SKM-1 (cell line): ENCODE measurements at regions not wholly inside any gene's neighbourhood (a gene's known extent, or its start where the extent isn't known, plus 50 kb on each side); places are given as distances from the start of the nearest gene placed in this dataset.

Experiments used
- DNase-seq: peaks from one replicate; lab custom pipeline; 2025; ENCODE audit not compliant: unreplicated experiment; lab: John Stamatoyannopoulos, UW

DNA sequence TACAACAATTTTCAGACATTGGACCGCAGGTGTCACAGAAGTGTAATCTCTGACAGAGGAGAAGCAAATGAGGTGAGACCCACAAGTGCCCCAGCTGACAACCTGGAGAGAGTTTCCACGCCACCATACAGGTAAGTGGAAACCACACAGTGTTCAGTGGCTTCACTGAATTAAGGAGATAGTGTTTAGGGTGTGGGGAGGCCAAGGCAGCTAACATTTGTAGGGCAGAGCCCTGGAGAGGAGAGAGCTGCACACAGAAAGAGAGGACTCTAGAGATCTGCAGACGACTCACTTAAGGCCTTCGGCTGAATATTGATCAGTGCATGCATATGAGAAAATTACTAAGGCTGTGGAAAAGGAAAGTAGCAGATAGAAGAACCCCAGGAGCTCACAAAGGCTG lies 228.9 kb upstream of the TNRC6C start:
- DNase-seq: no peak

DNA sequence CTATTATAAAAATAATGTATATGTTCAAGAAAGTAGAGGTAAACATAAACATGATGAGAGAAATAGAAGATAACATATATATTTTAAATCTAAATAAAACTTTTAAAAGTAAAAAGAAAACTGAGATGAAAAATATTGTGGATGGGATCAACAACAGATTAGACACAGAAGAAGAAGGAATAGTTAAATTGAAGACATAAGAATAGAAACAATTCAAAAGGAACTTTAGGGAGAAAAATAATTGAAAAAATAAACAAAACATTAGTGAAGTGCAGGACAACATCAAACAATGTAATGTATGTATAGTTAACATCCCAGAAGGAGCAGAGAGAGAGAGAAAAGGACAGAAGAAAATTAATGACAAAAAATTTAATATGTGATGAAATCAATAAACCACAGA lies 228.1 kb upstream of the TNRC6C start:
- DNase-seq: no peak

DNA sequence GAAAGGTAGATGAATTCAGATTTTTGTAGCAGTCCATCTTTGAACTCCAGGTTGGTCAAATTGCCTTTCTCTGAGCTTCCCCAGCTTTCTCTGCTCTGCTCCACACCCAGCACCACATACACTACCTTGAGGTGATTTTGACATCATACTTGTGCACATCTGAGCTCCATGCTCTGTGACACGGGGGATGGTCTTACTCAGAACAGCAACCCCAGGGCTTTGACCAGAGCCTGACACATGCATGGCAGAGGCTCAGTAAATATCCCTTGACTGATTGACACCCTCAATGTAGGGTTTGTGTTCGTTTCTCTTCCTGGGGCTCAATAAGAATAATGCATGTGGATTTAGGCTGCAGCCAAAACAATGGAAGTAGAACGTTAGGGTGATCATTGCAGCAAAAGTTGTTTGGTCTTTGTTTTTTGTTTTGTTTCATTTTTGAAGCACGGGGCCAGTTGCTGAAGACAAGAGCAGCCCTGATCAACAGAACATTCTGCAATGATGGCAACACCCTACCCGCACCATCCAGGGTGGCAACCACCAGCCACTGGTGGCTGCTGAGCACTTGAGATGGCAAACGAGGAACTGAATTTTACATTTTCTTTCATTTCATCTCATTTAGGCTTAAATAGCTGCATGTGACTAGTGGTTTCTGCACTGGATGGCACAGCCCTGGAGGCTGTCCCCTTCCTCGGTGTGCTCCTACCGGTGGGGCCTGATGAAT lies 224.8 kb upstream of the TNRC6C start:
- DNase-seq: no peak

DNA sequence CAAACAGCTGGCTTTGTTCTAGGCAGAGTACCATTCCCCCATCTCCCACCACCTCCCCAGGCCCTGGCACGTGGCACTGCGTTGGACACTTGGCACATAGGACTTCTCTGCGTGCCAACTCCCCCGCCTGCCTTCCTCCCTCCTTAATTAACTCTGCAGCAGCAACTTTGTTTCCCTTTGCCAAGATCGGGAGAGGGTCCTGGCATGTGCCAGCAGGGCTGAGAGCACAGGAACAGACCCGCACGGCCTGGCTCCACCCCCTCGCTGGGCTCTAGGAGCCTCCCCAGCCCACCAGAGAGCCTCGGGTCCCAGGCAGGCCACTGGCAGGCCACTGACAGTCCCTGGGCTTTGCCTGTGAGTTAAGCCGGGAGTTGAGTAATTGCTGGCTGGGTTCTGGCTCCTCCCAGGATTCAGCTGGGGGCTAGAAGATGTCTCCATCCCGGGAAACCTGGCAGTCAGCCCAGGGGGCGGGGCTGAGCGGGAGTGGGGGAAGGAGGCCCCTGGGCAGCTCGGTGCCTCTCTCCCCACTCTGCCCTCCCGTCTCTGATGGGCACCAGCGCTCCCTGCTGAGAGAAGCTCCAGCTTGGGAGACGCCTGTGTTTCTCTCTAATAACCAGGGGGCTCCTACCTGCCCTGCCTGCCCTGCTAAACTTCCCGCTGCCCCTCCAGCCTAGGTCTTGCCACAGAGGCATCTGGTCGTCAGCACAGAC lies 224.0 kb upstream of the TNRC6C start:
- no peak for DNase-seq

DNA sequence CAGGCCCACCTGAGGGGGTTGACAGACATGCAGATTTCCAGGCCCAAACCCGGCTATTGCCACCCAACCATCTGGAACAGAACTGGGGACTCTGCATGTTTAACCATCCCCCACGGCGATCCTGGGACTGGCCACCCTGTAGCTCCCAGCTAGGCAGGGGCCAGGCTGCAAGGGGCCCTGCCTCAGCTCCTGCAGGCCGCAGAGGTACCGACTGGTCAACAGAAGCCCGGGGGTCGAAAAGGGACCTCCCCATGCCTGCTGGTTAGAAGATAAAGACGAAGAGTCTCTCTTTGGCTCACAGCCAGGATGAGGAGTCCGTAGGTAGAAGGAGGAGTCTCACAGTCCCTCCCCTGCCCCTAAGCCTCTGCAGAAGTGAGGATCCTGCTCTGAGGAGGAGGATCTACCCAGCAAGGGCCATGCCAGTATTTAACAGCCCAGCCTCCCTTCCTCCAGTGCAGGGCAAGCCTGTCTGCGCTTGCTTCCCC lies 223.4 kb upstream of the TNRC6C start:
- no peak for DNase-seq

DNA sequence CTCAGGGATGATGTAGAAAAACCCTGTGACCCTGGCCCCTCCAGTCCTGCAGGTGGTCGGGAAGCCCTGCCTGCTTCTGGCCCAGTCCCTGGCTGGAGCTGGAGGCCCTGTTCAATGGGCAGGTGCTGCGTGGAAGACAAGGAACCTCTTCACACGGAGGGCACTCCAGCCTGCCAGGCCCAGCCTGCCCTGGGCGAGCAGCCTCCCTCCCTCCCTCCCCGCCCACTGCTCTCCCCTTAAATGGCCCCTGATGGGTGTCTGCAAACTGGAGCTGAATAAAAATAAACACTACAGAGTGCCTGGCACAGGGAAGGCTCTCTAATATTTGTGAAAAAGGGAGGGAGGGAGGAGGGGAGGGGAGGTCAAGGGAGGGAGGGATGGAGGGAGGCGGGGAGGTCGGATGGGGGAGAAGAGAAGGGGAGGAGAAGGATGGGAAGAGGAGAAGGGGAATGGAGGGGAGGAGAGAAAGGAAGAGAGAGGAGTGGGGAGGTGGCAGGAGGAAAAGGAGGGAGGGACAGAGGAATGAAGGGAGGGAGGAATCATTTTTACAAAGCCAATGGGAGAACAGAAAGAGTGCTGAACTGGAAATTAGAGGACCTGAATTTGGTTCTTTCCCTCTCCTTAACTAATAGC lies 222.8 kb upstream of the TNRC6C start:
- no peak for DNase-seq

DNA sequence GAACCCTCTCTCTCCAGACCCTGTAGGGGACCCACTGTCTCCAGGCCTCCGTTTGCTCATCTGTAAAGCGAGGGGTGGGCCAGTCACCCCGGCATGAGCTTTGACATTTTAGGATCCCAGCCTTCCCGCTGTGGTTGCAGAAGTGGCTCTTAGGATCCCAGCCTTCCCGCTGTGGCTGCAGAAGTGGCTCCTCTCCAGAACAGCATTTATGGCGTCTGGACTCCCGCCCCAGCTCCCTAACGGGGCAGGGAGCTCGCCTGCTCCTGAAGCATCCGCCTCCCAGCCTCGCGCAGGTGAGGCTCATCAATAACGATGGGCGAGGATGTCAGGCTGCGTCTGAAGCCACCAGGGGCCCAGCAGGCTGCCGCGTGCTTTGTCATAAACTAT lies 222.3 kb upstream of the TNRC6C start:
- no peak for DNase-seq

DNA sequence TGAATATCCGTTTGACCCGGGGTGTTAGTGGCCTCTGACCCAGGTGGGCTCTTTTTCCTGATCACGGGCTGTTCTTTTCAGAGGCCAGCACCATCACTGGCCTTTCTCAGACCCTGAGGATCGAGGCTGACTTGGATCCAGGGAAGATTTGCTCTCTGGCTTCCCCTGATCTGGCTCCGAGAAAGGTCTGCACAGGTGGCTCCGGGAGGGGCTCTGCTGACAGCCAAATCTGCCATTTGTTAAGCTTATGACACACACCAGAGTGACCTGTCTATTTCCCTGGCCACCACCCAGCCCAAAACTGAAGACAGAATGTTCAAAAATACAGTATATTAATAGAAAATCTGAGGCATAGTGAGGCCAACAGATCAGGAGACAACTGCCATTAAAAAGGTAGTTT lies 221.8 kb upstream of the TNRC6C start:
- no peak for DNase-seq

DNA sequence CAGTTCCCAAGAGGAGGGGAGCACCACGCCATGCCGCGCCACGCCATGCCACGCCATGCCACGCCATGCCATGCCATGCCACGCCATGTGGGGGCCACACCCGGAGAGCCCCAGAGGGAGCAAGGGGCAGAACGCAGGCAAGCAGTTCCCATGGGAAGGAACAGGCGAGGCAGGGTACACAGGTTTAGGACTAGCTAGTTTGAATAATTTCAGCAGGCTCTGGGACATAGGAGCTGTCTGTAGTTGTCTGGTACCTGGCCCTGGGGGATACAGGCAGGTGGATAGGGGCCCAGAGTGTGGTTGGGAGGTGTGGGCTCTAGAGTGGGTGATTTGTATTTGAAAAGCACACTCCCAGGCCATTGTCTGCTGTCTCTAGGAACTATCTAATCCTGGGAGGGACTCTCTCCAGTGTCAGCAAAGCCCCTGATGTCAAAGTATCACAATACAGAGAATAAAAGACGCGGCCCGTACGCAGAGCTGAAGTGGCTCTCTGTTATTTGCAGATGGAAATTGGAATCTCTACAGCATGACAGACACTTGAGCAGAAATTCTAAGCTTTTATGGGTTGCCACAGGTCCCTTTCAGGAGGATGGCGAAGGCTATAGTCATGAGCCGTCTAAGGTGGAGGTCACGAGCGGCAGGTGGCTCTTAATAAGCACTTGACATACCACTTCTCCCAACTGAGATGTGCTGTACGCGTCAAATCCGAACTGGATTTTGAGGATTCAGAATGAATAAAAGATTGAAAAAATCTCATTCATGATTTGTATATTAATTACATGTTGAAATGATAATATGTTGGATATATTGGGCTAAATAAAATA lies 220.8 kb upstream of the TNRC6C start:
- DNase-seq: no peak

DNA sequence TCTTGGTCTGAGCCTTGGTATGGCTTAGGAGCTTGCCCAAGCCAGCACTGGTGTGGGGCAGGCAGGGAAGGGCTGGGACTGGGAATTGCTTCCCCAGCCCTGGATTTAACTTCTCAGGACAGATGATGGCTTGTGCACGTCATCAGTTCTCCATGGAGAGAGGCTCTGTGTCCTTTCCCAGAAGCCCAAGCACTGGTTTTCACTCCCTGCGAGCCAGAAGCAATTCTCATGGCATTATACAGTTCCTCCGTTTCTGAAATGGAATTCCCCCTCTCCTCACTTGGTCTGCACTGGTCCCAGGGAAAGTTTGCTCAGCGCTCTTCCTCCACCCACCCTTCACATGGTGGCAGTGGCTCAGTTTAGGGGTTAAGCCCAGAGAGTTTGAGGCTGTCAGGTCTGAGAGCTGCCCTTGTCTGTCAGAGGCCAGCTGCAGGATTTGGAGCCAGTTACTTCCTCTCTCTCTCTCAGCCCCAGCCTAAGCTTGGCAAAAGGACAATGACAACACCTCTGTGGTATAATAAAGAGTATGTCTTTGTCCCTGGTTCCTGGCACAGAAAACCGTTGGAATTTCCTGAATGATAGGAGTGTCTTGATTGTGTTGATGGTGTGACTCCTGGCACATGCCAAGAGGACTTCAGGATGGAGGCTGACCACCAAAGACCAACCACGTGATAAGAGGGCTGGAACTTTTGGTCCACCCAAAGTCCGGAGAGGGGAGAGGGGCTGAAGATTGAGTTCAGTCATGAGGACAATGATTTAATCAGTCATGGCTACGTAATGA lies 219.6 kb upstream of the TNRC6C start:
- no peak for DNase-seq

DNA sequence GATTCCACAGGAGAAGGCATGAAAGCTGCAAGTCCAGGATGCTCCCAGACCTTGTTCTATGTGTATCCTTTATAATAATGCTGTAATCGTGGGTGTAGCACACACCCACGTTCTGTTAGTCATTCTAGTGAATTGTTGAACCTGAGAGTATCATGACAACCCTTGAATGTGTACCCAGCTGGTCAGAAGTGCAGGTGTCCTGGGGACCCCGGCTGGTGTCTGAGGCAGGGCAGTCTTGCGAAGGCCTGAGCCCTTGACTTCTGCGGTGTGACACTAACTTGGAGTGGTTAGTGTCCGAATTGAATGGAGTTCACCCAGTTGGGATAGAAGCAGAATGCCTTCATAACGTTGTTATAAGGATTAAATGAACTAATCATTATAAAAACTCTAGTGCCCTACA lies 218.0 kb upstream of the TNRC6C start:
- no peak for DNase-seq

DNA sequence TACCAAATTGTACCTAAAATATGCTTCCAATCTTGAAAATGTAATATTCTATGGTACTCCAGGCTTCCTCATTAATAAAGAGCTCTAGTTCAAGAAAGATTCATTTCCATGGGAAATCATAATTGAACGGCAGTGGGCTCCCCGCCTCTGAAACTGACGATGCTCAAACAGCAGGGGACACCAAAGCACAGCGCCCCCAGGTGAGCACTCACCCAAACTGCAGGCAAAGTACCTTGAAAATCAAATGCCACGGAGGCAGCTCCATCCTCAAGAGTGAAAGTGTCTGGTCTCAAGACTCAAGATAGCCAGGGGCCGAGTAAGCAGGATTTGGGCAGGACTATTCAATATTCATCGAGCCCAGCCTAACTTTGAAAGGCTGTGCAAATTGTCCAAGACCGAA lies 217.4 kb upstream of the TNRC6C start:
- DNase-seq: no peak

DNA sequence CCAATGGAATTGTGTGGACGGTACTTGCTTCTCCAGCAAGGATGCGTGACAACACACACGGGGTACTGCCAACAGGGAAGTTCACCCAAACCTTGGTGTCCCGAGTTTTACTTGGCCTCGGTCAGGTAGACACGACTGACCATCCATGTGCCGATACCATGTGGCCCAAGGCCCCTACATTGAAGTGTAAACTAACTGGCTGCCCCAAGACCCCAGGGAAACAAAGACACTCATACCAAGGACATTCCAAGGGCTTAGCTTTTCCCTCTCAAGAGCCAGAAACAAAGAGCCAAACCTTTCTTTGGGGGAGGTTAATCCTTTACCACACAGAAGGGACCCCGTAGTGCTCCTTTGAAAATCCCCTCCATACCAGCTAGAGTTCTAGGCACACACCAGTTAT lies 215.9 kb upstream of the TNRC6C start:
- DNase-seq: no peak

DNA sequence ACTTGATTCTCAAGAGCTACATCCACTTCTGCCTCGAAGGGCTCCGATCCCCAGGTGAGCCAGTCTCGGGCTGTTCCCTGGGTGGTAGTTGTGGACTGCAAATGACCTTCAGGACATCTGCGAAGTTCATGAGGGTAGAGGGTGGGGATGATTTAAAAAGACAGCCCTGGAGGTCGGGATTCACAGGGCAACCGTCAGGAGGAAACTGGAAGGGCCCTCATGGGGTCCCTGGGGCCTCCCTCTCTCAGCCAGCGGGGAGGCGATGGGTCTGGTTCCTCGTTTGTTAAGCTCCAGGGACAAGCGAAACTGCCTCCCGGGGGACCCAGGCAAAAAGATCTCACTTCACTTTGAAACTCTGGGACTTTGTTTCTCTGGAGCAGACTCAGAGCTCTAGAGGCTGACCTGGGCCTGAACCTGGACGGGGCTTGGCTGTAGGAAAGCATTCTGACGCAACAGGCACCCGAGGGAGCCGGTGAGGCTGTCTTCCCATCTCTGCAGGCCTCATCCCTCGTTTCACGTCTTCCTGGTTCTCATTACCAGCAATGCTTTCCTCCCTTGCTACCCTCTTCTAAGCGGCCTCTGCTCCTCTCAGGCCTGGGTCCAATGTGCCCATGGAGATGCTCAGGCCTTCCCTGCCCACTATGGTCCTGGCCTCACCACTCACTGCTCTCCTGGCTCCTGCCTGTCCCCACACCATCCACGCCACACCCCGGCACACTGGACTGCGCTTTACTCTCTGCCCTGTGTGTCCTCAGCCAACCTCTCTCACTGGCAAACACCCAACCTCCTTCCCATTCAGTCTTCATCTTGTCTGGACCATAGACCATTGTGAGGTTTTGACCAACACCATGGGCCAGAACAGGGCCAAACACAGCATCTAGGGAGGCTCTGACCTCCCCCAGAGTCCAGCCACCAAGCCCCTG lies 214.2 kb upstream of the TNRC6C start:
- DNase-seq: no peak

DNA sequence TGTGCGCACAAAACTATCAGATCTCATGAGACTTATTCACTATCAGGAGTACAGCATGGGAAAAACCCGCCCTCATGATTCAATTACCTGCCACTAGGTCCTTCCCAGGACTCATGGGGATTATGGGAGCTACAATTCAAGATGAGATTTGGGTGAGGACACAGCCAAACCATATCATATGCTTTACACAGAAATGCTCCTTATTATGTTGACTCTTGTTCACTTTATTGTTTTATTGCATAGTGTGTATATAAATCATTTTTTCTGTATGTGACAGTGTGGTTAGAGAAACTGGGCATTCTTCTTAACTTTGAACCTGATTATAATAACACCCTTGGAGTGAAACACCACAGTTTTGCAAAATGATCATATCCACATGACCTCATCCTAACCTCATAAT lies 212.8 kb upstream of the TNRC6C start:
- DNase-seq: no peak

DNA sequence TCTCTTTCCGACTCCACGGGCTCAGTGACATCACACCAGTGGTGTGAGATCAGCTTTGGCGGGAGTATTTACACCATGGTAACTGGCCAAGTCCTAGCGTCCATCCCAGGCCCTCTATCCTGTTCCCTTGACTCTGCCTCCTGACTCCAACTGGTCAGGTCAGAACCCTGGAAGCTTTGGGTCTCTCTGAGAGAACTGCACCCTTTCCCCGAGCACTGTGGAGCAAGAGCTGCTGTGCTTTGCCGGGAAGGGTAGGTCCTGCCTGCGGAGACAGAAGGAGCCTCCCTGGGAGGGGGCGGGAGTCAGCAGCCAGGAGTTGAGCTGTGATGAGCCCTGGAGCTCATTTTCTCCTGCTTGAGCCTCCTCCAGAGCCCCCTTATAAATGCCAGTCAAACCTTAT lies 212.1 kb upstream of the TNRC6C start:
- DNase-seq: no peak

DNA sequence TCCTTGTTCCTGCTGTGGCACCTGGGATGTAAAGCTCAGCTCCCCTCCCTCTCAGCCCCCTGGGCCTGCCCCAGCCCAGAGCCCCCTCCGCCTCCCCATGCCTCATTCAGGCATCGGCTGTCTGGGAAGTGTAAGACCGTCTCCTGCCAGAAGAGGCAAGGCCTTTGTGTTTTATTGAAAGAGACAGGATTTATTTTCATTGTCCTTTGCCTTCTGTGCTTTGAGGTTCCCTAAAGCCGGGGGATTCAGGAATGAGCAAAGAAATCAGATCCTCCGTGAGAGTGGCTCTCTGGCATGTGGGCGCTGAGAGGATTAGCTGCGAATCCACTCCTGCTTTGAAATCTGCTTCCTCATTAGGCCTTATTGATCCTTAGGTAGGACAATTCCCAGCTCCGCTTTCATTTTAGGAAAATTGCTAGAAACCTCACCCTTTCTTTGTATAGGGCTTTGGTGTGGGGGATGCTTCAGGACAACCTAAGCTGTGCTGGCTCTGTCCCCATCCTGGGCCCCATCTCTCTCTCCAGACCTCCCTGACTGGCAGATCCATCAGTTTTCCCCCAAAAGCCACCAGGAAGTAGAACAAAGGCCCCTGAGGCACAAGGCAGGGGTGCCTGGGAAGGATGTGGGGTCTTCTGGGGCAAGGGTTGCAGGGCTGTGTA lies 211.5 kb upstream of the TNRC6C start:
- DNase-seq: no peak

DNA sequence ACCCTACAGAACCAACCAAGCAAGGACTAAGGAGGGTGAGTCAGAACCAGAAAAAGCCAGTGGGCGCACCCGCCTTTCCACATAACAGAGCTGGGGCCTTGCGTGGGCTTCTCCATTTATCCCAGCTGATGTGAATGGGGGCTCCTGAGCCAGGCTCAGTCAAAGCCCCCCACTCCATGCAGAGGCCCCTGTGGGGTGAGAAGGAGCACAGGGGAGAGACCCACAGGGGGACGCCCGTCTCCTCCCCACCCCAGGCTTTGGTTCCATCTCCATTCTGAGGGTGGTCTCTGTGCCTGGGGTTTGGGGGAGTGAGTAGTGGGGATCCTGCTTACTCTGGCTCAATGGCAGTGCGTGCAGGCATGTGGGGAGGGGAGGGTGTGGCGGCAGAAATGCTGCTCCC lies 210.1 kb upstream of the TNRC6C start:
- no peak for DNase-seq

DNA sequence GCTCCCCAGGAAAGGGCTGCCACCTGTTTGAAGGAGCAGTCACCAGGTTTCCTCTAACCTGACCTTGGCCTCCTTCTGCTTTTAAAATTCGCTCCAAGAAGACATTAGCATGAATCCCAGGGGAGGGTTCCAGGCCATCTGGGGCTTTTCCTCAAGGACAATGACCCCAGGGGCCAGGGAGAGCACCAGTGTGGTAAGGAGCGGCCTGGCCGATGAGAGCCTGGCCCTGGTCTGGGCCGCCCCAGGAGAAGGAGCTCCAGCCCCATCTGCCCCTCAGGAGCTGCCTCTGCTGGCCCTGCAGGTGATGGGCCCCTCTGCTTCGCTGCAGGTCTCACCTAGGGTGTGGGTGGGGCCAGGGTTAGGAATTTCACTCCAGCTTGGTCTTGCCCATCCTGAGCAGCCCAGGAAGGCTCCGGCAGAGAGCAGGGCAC lies 209.2 kb upstream of the TNRC6C start:
- no peak for DNase-seq
